GM23338 (cell line): ENCODE measurements at regions not wholly inside any gene's neighbourhood (a gene's known extent, or its start where the extent isn't known, plus 50 kb on each side); places are given as distances from the start of the nearest gene placed in this dataset.

Source experiments
- ATAC-seq: fragments of 200-7000 bp; cut with Tn5 transposase; 3 replicates; pipeline ENCODE4 v1.9.1; 2020
- DNase-seq: peaks from one replicate; pipeline ENCODE4 v3.0.0-alpha.2; 2015; ENCODE audit warnings: low spot score
- H2AFZ ChIP-seq: fragments of 200-600 bp; sonication (generic); 2 replicates; pipeline ENCODE4 v1.8.0; 2016; ENCODE audit warnings: antibody characterized with exemption, mild to moderate bottlenecking, moderate library complexity
- H3F3A ChIP-seq: fragments of 200-600 bp; sonication (generic); replicated peaks from 2 replicates; pipeline ENCODE4 v1.8.0; 2017; ENCODE audit warnings: antibody characterized with exemption, mixed run types, low read depth
- H3K27ac ChIP-seq: fragments of 200-600 bp; sonication (generic); 2 replicates; pipeline ENCODE4 v1.6.1; 2016; ENCODE audit warnings: low read depth
- H3K27me3 ChIP-seq: fragments of 200-600 bp; sonication (generic); 2 replicates; pipeline ENCODE4 v1.8.0; 2016; ENCODE audit warnings: mild to moderate bottlenecking, mixed run types, moderate library complexity; ENCODE audit not compliant: insufficient read depth
- H3K36me3 ChIP-seq: fragments of 200-600 bp; sonication (generic); 2 replicates; pipeline ENCODE4 v1.8.0; 2016; ENCODE audit warnings: mild to moderate bottlenecking; ENCODE audit not compliant: insufficient read depth
- H3K4me1 ChIP-seq: fragments of 200-600 bp; sonication (generic); 2 replicates; pipeline ENCODE4 v1.8.0; 2016; ENCODE audit warnings: mild to moderate bottlenecking, moderate library complexity; ENCODE audit not compliant: insufficient read depth
- H3K4me2 ChIP-seq: fragments of 200-600 bp; sonication (generic); 2 replicates; pipeline ENCODE4 v1.7.1; 2017; ENCODE audit warnings: mixed run types
- H3K4me3 ChIP-seq: fragments of 200-600 bp; sonication (generic); 2 replicates; pipeline ENCODE4 v1.6.1; 2016; ENCODE audit warnings: mixed run types
- H3K79me2 ChIP-seq: fragments of 200-600 bp; sonication (generic); replicated peaks from 2 replicates; pipeline ENCODE4 v1.8.0; 2017; ENCODE audit warnings: mild to moderate bottlenecking; ENCODE audit not compliant: insufficient read depth
- H3K9me2 ChIP-seq: fragments of 200-600 bp; sonication (generic); 2 replicates; pipeline ENCODE4 v1.8.0; 2017; ENCODE audit not compliant: insufficient read depth
- H4K20me1 ChIP-seq: fragments of 200-600 bp; sonication (generic); replicated peaks from 2 replicates; pipeline ENCODE4 v1.8.0; 2017; ENCODE audit warnings: mild to moderate bottlenecking; ENCODE audit not compliant: insufficient read depth
- H3K27ac Mint-ChIP-seq: 2 replicates; pipeline ENCODE4 v1.8.0; 2020; ENCODE audit warnings: inconsistent platforms, mild to moderate bottlenecking, moderate library complexity, mixed read lengths
- H3K27me3 Mint-ChIP-seq: 3 replicates; pipeline ENCODE4 v1.8.0; 2022; ENCODE audit warnings: low read depth, mild to moderate bottlenecking, moderate library complexity, mixed read lengths, inconsistent platforms; ENCODE audit not compliant: insufficient read depth, poor library complexity
- H3K36me3 Mint-ChIP-seq: 3 replicates; pipeline ENCODE4 v1.8.0; 2021; ENCODE audit warnings: low read depth, mild to moderate bottlenecking, inconsistent platforms, moderate library complexity, mixed read lengths
- H3K4me1 Mint-ChIP-seq: 3 replicates; pipeline ENCODE4 v1.8.0; 2020; ENCODE audit warnings: mild to moderate bottlenecking, inconsistent platforms, mixed read lengths
- H3K4me3 Mint-ChIP-seq: 3 replicates; pipeline ENCODE4 v1.8.0; 2021; ENCODE audit warnings: moderate library complexity, mild to moderate bottlenecking, inconsistent platforms, mixed read lengths
- H3K9me3 Mint-ChIP-seq: 3 replicates; pipeline ENCODE4 v1.8.0; 2020; ENCODE audit warnings: moderate library complexity, mild to moderate bottlenecking, inconsistent platforms, mixed read lengths
- EZH2 ChIP-seq: fragments of 200-600 bp; sonication (generic); IDR thresholded peaks from one replicate; pipeline ENCODE4 v1.8.0; 2017; ENCODE audit warnings: antibody characterized with exemption, mild to moderate bottlenecking, low read depth; ENCODE audit not compliant: unreplicated experiment
- EZH2phosphoT487 ChIP-seq: fragments of 200-600 bp; sonication (generic); IDR thresholded peaks from one replicate; pipeline ENCODE4 v1.8.1; 2018; ENCODE audit warnings: antibody characterized with exemption; ENCODE audit not compliant: unreplicated experiment
- NANOG ChIP-seq: IDR thresholded peaks from 2 replicates; pipeline ENCODE4 v1.6.1; 2016; ENCODE audit warnings: antibody characterized with exemption, borderline replicate concordance
- POLR2AphosphoS5 ChIP-seq: IDR thresholded peaks from 2 replicates; pipeline ENCODE4 v1.6.1; 2016; ENCODE audit warnings: antibody characterized with exemption, low read depth
- TF ChIP-seq, protein P1 (sequence below): fragments of 250-450 bp; sonication (Bioruptor Pico); IDR thresholded peaks from 2 replicates; pipeline ENCODE4 v1.5.0; 2020; ENCODE audit warnings: mild to moderate bottlenecking, moderate library complexity
- TF ChIP-seq, protein P2 (sequence below): IDR thresholded peaks from 2 replicates; pipeline ENCODE4 v1.6.1; 2016; ENCODE audit warnings: antibody characterized with exemption

DNA sequence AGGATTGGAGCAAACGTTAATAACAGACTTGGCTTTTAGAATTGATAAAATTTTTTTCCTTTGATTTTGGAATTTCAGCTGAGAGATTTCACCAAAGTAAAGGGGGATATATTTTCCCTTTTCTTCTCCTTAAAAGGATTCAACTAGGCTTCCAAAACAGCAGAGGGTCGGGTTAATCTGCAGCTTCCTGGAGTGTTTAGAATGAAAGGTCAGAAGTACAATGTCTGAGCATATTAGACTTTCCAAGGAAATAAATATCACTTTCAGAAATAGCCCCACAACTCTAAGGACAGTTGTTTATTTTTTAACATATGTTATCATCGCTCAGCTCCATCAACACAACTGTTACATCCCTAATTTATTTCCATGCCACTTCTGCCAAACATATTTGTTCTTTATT is 1532.9 kb upstream of the RAG2 start:
- H3K36me3 Mint-ChIP-seq = peaks cover 3% of the 10 kb centered on the region; the same call in 1 of the 3 replicates
- Histone ChIP-seq H3K36me3 (0 out of 2 replicates have a peak, but pooled peaks cover 4% of the 10 kb centered on the region), H3K4me2 (no peak overlapping the region), H3K9me2 (no peaks in the 10 kb centered on the region), H4K20me1 (no peaks in the 10 kb centered on the region), H3K4me1 (no peaks in the 10 kb centered on the region), H3K79me2 (no peaks in the 10 kb centered on the region), H3F3A (no peaks in the 10 kb centered on the region), H3K27me3 (no peaks in the 10 kb centered on the region), H3K4me3 (no peak overlapping the region), H2AFZ (no peak overlapping the region), H3K27ac (no peak overlapping the region)
- DNase-seq = no peak
- peaks cover 2% of the 10 kb centered on the region for H3K27me3 Mint-ChIP-seq
- no peak overlapping the region for H3K4me3 Mint-ChIP-seq
- peak overlapping the region; percentile 67; the same call in 1 of the 2 replicates for H3K27ac Mint-ChIP-seq
- no peak for ATAC-seq
- no peak for TF ChIP-seq EZH2phosphoT487
- no peak for TF ChIP-seq NANOG
- TF ChIP-seq, protein P1, sequence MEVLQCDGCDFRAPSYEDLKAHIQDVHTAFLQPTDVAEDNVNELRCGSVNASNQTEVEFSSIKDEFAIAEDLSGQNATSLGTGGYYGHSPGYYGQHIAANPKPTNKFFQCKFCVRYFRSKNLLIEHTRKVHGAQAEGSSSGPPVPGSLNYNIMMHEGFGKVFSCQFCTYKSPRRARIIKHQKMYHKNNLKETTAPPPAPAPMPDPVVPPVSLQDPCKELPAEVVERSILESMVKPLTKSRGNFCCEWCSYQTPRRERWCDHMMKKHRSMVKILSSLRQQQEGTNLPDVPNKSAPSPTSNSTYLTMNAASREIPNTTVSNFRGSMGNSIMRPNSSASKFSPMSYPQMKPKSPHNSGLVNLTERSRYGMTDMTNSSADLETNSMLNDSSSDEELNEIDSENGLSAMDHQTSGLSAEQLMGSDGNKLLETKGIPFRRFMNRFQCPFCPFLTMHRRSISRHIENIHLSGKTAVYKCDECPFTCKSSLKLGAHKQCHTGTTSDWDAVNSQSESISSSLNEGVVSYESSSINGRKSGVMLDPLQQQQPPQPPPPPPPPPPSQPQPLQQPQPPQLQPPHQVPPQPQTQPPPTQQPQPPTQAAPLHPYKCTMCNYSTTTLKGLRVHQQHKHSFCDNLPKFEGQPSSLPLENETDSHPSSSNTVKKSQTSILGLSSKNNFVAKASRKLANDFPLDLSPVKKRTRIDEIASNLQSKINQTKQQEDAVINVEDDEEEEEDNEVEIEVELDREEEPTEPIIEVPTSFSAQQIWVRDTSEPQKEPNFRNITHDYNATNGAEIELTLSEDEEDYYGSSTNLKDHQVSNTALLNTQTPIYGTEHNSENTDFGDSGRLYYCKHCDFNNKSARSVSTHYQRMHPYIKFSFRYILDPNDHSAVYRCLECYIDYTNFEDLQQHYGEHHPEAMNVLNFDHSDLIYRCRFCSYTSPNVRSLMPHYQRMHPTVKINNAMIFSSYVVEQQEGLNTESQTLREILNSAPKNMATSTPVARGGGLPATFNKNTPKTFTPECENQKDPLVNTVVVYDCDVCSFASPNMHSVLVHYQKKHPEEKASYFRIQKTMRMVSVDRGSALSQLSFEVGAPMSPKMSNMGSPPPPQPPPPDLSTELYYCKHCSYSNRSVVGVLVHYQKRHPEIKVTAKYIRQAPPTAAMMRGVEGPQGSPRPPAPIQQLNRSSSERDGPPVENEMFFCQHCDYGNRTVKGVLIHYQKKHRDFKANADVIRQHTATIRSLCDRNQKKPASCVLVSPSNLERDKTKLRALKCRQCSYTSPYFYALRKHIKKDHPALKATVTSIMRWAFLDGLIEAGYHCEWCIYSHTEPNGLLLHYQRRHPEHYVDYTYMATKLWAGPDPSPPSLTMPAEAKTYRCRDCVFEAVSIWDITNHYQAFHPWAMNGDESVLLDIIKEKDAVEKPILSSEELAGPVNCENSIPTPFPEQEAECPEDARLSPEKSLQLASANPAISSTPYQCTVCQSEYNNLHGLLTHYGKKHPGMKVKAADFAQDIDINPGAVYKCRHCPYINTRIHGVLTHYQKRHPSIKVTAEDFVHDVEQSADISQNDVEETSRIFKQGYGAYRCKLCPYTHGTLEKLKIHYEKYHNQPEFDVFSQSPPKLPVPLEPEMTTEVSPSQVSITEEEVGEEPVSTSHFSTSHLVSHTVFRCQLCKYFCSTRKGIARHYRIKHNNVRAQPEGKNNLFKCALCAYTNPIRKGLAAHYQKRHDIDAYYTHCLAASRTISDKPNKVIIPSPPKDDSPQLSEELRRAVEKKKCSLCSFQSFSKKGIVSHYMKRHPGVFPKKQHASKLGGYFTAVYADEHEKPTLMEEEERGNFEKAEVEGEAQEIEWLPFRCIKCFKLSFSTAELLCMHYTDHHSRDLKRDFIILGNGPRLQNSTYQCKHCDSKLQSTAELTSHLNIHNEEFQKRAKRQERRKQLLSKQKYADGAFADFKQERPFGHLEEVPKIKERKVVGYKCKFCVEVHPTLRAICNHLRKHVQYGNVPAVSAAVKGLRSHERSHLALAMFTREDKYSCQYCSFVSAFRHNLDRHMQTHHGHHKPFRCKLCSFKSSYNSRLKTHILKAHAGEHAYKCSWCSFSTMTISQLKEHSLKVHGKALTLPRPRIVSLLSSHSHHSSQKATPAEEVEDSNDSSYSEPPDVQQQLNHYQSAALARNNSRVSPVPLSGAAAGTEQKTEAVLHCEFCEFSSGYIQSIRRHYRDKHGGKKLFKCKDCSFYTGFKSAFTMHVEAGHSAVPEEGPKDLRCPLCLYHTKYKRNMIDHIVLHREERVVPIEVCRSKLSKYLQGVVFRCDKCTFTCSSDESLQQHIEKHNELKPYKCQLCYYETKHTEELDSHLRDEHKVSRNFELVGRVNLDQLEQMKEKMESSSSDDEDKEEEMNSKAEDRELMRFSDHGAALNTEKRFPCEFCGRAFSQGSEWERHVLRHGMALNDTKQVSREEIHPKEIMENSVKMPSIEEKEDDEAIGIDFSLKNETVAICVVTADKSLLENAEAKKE = no peak
- no peak for TF ChIP-seq POLR2AphosphoS5
- no peak for TF ChIP-seq EZH2
- TF ChIP-seq, protein P2, sequence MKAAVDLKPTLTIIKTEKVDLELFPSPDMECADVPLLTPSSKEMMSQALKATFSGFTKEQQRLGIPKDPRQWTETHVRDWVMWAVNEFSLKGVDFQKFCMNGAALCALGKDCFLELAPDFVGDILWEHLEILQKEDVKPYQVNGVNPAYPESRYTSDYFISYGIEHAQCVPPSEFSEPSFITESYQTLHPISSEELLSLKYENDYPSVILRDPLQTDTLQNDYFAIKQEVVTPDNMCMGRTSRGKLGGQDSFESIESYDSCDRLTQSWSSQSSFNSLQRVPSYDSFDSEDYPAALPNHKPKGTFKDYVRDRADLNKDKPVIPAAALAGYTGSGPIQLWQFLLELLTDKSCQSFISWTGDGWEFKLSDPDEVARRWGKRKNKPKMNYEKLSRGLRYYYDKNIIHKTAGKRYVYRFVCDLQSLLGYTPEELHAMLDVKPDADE = no peak
- H3K4me1 Mint-ChIP-seq = peaks cover 14% of the 10 kb centered on the region
- peaks cover 6% of the 10 kb centered on the region; the same call in 2 of the 3 replicates for H3K9me3 Mint-ChIP-seq
